Smooth muscle cell (in vitro differentiated cells): ENCODE measurements at regions not wholly inside any gene's neighbourhood (a gene's known extent, or its start where the extent isn't known, plus 50 kb on each side); places are given as distances from the start of the nearest gene placed in this dataset.

ENCODE experiments used
- DNase-seq: peaks from one replicate; lab custom pipeline; 2025; ENCODE audit not compliant: unreplicated experiment; lab: John Stamatoyannopoulos, UW
- H2AFZ ChIP-seq: fragments of 200-600 bp; sonication (generic); 2 replicates; pipeline ENCODE4 v1.6.0; 2016; ENCODE audit warnings: antibody characterized with exemption, low read depth, mild to moderate bottlenecking
- H3F3A ChIP-seq: fragments of 200-600 bp; sonication (generic); 2 replicates; pipeline ENCODE4 v1.6.0; 2017; ENCODE audit warnings: antibody characterized with exemption, low read depth
- H3K27ac ChIP-seq: fragments of 200-600 bp; sonication (generic); 2 replicates; pipeline ENCODE4 v1.5.1; 2016; ENCODE audit warnings: low read depth, mild to moderate bottlenecking
- H3K27me3 ChIP-seq: fragments of 200-600 bp; sonication (generic); 2 replicates; pipeline ENCODE4 v1.6.1; 2016; ENCODE audit warnings: low read depth, mild to moderate bottlenecking
- H3K36me3 ChIP-seq: fragments of 200-600 bp; sonication (generic); 2 replicates; pipeline ENCODE4 v1.5.1; 2016; ENCODE audit warnings: low read depth
- H3K4me1 ChIP-seq: fragments of 200-600 bp; sonication (generic); 2 replicates; pipeline ENCODE4 v1.5.1; 2016; ENCODE audit warnings: low read depth
- H3K4me2 ChIP-seq: fragments of 200-600 bp; sonication (generic); 2 replicates; pipeline ENCODE4 v1.6.0; 2016; ENCODE audit warnings: mild to moderate bottlenecking
- H3K4me3 ChIP-seq: fragments of 200-600 bp; sonication (generic); 2 replicates; pipeline ENCODE4 v1.5.1; 2016; ENCODE audit warnings: mild to moderate bottlenecking
- H3K79me2 ChIP-seq: fragments of 200-600 bp; sonication (generic); 2 replicates; pipeline ENCODE4 v1.6.0; 2016; ENCODE audit warnings: low read depth, mild to moderate bottlenecking
- H3K9ac ChIP-seq: fragments of 200-600 bp; sonication (generic); 2 replicates; pipeline ENCODE4 v1.6.0; 2016; ENCODE audit warnings: low read depth
- H3K9me3 ChIP-seq: fragments of 200-600 bp; sonication (generic); replicated peaks from 2 replicates; pipeline ENCODE4 v1.5.1; 2016; ENCODE audit warnings: low read depth
- H4K20me1 ChIP-seq: fragments of 200-600 bp; sonication (generic); 2 replicates; pipeline ENCODE4 v1.6.0; 2016; ENCODE audit warnings: low read depth
- WGBS: methylation state at CpG from one replicate; pipeline ENCODE4 v1.1.7; 2016; ENCODE audit warnings: low lambda C conversion rate; 5-methylcytosine and 5-hydroxymethylcytosine counted together
- TF ChIP-seq, protein P1 (sequence below): fragments of 200-600 bp; sonication (generic); IDR thresholded peaks from 2 replicates; pipeline ENCODE4 v1.5.1; 2017; ENCODE audit warnings: borderline replicate concordance, mild to moderate bottlenecking, antibody characterized with exemption; ENCODE audit not compliant: insufficient read depth, poor library complexity, severe bottlenecking

DNA sequence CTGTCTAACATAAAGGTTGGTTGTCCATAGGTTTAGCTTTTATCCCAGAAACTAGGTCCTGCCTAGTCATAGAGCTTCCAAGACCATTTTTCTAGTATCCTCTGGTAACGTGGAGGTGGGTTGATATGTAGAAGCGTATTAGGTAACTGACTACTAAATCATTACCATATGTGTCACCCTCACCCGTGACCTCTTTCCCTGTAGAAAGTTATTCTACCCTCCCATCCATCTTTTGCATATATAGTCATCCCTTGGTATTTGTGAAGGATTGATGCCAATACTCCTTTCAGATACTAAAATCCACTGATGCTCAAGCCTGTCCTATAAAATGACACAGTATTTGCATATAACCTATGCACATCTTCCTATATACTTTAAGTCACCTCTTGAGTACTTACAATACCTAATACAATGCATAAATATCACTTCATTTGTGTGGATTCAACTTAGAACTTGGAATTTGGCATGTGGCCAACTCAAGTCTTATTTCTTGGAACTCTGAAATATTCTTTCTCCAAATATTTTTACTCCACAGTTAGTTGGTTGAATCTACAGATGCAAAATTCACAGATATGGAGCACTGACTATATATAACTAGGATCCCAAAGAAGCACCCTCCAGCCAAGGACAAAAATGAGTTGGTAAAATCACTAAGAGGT lies 497.0 kb upstream of the TENM4 start:
- Histone ChIP-seq H3K27ac (no peak overlapping the region), H4K20me1 (no peaks in the 10 kb centered on the region), H3K36me3 (no peaks in the 10 kb centered on the region), H3K4me1 (no peaks in the 10 kb centered on the region), H2AFZ (no peak overlapping the region), H3K9me3 (no peaks in the 10 kb centered on the region), H3K9ac (no peak overlapping the region), H3F3A (no peaks in the 10 kb centered on the region), H3K4me2 (no peak overlapping the region), H3K4me3 (no peak overlapping the region), H3K79me2 (no peaks in the 10 kb centered on the region), H3K27me3 (peaks cover 10% of the 10 kb centered on the region)
- 91% methylated on average over 3 of the region's 3 CpGs for WGBS
- TF ChIP-seq, protein P1, sequence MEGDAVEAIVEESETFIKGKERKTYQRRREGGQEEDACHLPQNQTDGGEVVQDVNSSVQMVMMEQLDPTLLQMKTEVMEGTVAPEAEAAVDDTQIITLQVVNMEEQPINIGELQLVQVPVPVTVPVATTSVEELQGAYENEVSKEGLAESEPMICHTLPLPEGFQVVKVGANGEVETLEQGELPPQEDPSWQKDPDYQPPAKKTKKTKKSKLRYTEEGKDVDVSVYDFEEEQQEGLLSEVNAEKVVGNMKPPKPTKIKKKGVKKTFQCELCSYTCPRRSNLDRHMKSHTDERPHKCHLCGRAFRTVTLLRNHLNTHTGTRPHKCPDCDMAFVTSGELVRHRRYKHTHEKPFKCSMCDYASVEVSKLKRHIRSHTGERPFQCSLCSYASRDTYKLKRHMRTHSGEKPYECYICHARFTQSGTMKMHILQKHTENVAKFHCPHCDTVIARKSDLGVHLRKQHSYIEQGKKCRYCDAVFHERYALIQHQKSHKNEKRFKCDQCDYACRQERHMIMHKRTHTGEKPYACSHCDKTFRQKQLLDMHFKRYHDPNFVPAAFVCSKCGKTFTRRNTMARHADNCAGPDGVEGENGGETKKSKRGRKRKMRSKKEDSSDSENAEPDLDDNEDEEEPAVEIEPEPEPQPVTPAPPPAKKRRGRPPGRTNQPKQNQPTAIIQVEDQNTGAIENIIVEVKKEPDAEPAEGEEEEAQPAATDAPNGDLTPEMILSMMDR: no peak
- DNase-seq: no peak

DNA sequence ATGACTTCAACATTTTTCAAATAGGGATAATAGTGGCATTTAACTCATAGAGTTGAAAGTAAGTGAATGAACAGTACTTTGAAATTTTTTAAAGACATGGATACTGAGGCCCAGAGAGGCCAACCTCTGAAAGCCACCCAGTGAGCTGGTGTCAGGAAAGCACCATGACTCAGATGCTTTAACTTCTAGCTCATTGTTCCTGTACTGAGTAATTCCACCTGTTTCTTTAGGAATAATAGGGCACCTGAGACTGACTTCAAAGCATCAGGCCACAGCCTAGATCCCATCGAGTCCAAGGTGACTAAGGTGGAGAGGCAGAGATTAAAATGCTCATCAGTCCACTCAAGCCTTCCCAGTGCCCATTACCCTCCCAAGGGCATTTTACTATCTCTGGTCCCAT lies 491.8 kb upstream of the TENM4 start:
- Histone ChIP-seq H3K79me2 (no peaks in the 10 kb centered on the region), H3K27ac (no peak overlapping the region), H3K9me3 (no peaks in the 10 kb centered on the region), H3K36me3 (no peaks in the 10 kb centered on the region), H3K9ac (no peak overlapping the region), H3K4me1 (no peaks in the 10 kb centered on the region), H3K4me2 (no peak overlapping the region), H2AFZ (no peak overlapping the region), H3K4me3 (no peak overlapping the region), H3F3A (no peaks in the 10 kb centered on the region), H4K20me1 (no peaks in the 10 kb centered on the region), H3K27me3 (no peaks in the 10 kb centered on the region)
- WGBS: 69% methylated on average over 1 of the region's 1 CpG
- DNase-seq: no peak
- TF ChIP-seq, protein P1: no peak

DNA sequence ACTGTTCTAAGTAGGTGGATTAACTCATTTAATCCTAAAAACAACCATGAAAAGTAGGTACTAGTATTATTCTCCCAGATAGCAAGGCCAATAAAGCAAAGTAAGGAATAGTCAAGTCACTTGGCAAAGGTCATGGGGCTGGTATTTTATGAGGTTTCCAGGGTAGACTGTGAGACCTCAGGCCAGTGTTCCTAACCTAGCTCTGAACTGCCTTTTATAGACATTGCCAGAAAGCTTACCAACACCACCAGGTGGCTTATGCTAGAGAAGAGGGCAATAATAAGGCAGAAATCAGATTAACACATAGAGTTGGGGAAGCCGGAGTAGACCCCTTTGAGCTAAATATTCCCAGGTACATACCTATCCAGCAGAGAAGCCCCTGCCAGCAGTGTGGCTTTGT lies 490.9 kb upstream of the TENM4 start:
- no peaks in the 10 kb centered on the region for H3K27me3 ChIP-seq
- no peak overlapping the region for H3K4me3 ChIP-seq
- no peak overlapping the region for H3K4me2 ChIP-seq
- WGBS: 95% methylated on average over 1 of the region's 1 CpG
- no peaks in the 10 kb centered on the region for H3K4me1 ChIP-seq
- no peaks in the 10 kb centered on the region for H4K20me1 ChIP-seq
- no peaks in the 10 kb centered on the region for H3K79me2 ChIP-seq
- no peaks in the 10 kb centered on the region for H3K9me3 ChIP-seq
- H3K9ac ChIP-seq: no peak overlapping the region
- H3K27ac ChIP-seq: no peak overlapping the region
- H3K36me3 ChIP-seq: no peaks in the 10 kb centered on the region
- no peak overlapping the region for H2AFZ ChIP-seq
- no peak for DNase-seq
- H3F3A ChIP-seq: no peaks in the 10 kb centered on the region
- TF ChIP-seq, protein P1: no peak

DNA sequence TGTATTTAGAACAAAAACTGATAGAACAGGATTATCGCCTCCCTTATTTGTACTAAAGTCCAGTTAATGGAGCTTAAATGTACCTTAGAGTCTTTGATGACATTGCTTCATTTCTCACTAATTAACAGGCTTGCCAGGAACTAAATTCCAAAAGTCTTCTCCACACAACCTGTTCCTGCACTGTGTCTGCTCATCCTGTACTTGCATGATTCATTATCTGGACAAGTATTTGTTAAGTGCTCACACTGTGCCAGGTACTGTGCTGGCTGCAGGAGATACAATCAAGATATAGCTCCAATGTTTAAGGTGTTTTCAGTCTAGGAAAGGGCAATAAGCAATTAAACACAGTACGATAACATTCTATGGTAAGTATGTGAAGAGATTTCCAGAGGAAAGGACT lies 485.9 kb upstream of the TENM4 start:
- H4K20me1 ChIP-seq: no peaks in the 10 kb centered on the region
- 85% methylated on average over 2 of the region's 2 CpGs for WGBS
- no peak overlapping the region for H2AFZ ChIP-seq
- no peaks in the 10 kb centered on the region for H3K4me1 ChIP-seq
- no peaks in the 10 kb centered on the region for H3F3A ChIP-seq
- no peaks in the 10 kb centered on the region for H3K79me2 ChIP-seq
- H3K9me3 ChIP-seq: no peaks in the 10 kb centered on the region
- H3K27me3 ChIP-seq: no peaks in the 10 kb centered on the region
- H3K4me2 ChIP-seq: no peak overlapping the region
- no peak overlapping the region for H3K27ac ChIP-seq
- H3K9ac ChIP-seq: no peak overlapping the region
- no peaks in the 10 kb centered on the region for H3K36me3 ChIP-seq
- no peak overlapping the region for H3K4me3 ChIP-seq
- DNase-seq: no peak
- TF ChIP-seq, protein P1: no peak
